ENCODE measurements at regions not wholly inside any gene's neighbourhood (a gene's known extent, or its start where the extent isn't known, plus 50 kb on each side); places are given as distances from the start of the nearest gene placed in this dataset.

DNA sequence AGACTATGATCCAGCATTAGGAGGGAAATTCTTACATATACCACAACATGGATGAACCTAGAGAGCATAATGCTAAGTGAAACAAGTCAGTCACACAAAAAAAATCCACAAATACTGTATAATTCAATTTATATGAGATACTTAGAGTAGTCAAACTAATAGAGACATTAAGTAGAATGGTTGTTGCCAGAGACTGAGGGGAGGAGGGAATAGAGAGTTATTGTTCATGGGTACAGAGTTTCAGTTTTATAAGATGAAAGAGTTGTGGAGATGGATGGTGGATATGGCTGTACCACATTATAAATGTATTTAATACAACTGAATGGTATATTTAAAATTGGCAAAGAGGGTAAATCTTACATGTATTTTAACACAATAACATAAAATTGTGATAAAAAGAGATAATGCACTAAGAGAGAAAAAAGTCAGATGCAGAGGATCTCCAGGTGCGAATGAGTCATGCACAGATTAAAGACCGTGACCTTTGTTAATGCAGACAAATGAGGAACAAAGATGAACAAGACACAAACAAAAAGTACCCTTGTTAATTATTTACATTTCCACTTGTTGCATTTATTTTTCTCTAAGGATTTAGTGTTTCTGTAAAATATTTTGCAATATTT lies 541.7 kb upstream of the MEX3C start:
- H3K4me3 ChIP-seq (ENCODE audit: low read depth, low read length): no peak overlapping the region
- TF ChIP-seq, protein P1, sequence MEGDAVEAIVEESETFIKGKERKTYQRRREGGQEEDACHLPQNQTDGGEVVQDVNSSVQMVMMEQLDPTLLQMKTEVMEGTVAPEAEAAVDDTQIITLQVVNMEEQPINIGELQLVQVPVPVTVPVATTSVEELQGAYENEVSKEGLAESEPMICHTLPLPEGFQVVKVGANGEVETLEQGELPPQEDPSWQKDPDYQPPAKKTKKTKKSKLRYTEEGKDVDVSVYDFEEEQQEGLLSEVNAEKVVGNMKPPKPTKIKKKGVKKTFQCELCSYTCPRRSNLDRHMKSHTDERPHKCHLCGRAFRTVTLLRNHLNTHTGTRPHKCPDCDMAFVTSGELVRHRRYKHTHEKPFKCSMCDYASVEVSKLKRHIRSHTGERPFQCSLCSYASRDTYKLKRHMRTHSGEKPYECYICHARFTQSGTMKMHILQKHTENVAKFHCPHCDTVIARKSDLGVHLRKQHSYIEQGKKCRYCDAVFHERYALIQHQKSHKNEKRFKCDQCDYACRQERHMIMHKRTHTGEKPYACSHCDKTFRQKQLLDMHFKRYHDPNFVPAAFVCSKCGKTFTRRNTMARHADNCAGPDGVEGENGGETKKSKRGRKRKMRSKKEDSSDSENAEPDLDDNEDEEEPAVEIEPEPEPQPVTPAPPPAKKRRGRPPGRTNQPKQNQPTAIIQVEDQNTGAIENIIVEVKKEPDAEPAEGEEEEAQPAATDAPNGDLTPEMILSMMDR (IDR thresholded peaks at IDR 0.05; ENCODE audit: borderline replicate concordance, insufficient read depth, low read depth, low read length): no peak

DNA sequence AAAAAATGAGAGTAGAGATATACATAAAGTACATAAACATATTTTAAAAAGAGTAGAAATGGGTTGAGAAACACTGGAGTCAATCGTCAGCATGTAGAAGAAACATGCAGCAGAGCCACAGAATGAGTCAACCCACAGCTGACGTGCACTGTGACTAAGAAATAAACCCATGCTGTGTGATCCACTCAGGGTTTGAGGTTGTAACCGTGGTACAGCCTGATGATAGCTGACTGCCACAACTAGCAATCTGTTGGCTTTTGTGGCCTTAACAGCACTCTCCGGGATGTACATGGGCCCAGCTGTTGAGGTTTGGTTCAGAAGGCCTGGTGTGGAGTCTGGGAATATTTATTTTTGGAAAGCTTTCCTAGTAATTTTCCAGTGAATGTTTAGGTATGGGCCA lies 554.4 kb upstream of the MEX3C start:
- TF ChIP-seq, protein P1 (IDR thresholded peaks at IDR 0.05; ENCODE audit: borderline replicate concordance, insufficient read depth, low read depth, low read length): no peak
- no peak overlapping the region for H3K4me3 ChIP-seq (ENCODE audit: low read depth, low read length)

DNA sequence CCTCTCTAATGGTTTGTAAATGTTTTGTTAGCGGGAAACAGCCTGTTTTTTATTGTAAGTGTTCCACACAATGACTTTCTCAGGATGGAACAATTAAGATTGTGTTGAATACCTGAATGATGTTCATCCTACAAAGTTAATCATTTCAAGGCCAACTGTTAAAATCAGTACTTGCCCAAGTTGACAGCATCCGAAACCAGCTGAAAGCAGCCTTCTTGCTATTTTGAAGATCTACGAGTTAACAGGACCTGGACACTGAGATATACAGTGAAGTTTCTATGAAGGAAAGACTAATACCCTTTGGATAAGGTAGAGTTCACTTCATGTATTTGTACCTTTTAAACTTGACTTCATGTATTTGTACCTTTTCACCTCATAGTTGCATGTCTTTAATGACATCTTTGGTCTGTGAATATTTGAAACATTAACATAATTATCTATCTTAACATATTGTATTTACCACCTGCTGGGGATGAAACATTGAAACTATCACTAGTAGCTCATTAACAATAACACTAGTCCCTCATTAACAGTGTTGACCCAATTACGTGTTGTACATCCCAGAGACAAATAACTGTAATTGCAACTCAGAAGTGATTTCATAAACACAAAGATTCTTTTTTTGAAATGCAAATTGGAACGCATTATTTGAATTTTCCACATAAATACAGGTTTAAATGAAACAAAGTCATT lies 556.0 kb upstream of the MEX3C start:
- TF ChIP-seq, protein P1 (IDR thresholded peaks at IDR 0.05; ENCODE audit: borderline replicate concordance, insufficient read depth, low read depth, low read length): no peak
- H3K4me3 ChIP-seq (ENCODE audit: low read depth, low read length): no peak overlapping the region

DNA sequence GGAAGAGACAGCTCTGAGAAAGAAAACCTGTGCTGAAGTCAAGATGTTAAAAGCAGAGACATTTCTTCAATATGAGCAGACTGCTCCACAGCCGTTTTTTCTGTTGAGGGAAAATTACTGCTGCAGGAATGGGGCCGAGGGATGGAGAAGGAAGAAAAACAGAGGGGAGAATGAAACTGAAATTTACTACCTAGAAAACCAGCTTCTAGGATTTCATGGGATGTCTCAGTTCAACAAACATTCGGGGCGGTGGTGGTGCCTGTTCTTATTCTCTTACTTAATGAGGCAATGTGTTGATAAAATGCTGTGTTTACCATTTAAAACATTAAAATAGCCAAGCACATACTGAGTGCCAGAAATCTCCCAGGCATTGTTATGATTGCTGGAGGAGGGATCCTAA lies 557.1 kb upstream of the MEX3C start:
- no peak overlapping the region for H3K4me3 ChIP-seq (ENCODE audit: low read depth, low read length)
- TF ChIP-seq, protein P1 (IDR thresholded peaks at IDR 0.05; ENCODE audit: borderline replicate concordance, insufficient read depth, low read depth, low read length): no peak

DNA sequence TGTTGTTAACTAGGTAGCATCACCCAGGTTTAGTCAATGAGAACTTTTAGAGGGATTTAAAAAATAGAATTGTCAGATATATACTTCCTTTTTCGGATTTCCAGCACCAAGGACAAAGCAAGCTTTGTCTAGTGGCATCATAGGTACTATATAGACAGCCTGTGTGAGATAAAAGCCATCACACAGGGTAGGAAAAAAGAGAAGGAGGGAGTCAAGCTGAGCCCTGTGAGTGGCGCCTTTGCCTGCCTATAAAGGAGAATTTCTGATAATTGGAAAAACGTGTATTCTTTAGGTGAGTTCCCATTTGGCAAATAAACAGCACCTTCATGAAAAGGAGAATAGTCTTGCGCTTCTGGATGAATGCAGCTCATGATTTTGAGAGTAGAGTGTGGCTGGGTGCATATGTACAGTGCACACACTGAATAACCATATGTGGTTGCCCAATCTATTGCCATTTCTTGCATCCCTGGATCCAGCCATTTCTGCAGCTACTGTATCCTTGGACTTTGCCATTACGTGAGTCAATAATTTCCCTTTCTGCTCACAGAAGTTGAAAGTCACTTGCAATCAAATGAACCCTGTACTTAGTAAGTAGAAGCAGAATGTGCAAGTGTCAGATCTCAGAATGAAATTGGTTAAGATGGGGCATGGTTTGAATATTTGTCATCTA lies 559.9 kb upstream of the MEX3C start:
- no peak overlapping the region for H3K4me3 ChIP-seq (ENCODE audit: low read depth, low read length)
- TF ChIP-seq, protein P1 (IDR thresholded peaks at IDR 0.05; ENCODE audit: borderline replicate concordance, insufficient read depth, low read depth, low read length): no peak

DNA sequence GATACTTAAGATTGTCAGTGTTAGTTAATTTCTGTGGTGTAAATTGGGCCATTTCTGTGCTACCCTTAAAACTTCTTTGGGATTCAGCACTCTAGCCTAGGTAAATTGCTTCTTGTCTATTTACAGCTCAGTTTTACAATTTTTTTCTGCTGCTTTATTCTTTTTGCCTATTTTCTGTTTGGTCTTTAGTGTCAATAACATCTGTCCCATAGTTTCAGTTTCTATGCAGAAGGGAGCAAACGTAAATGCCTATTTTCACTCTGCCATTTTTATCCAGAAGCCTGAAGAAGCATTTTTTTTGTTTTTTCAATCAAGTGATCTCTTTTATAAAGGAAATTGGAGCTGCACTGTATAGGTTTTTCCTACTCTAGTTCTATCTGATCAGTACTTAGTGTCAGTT lies 564.9 kb upstream of the MEX3C start:
- H3K4me3 ChIP-seq (ENCODE audit: low read depth, low read length): no peak overlapping the region
- TF ChIP-seq, protein P1 (IDR thresholded peaks at IDR 0.05; ENCODE audit: borderline replicate concordance, insufficient read depth, low read depth, low read length): no peak
